A673 (cell line): ENCODE measurements at regions not wholly inside any gene's neighbourhood (a gene's known extent, or its start where the extent isn't known, plus 50 kb on each side); places are given as distances from the start of the nearest gene placed in this dataset.

Source experiments
- BruUV-seq: library from RNA; stranded (reverse); fragments of 400-500 nt; replicated peaks from 2 replicates; lab custom pipeline; 2021; lab: Mats Ljungman, UMichigan
- CTCF ChIA-PET: fragments of 300-600 bp; sonication (Branson Sonifier 250); formaldehyde crosslinking; loops from one replicate; lab custom pipeline; 2022; ENCODE audit warnings: antibody characterized with exemption; lab: Charles Lee
- POLR2A ChIA-PET: fragments of 300-600 bp; sonication (Branson Sonifier 250); formaldehyde crosslinking; loops from one replicate; lab custom pipeline; 2022; ENCODE audit warnings: antibody characterized with exemption; ENCODE audit not compliant: low non-redundant PET; lab: Charles Lee
- DNase-seq: peaks from one replicate; pipeline ENCODE4 v3.0.0-alpha.2; 2015; ENCODE audit warnings: low spot score
- H3K27ac ChIP-seq: fragments of 200-600 bp; sonication (generic); 2 replicates; pipeline ENCODE4 v1.5.1; 2016; ENCODE audit warnings: mixed run types, low read depth, mild to moderate bottlenecking, mixed read lengths, antibody characterized with exemption, low read length; ENCODE audit not compliant: poor library complexity, severe bottlenecking
- H3K27me3 ChIP-seq: fragments of 200-600 bp; sonication (generic); replicated peaks from 2 replicates; pipeline ENCODE4 v1.6.1; 2017; ENCODE audit warnings: mixed run types, low read depth, mild to moderate bottlenecking, mixed read lengths, antibody characterized with exemption, low read length; ENCODE audit not compliant: insufficient read depth, poor library complexity
- H3K36me3 ChIP-seq: fragments of 200-600 bp; sonication (generic); 2 replicates; pipeline ENCODE4 v1.6.1; 2016; ENCODE audit warnings: mixed run types, mild to moderate bottlenecking, mixed read lengths, antibody characterized with exemption, low read length; ENCODE audit not compliant: insufficient read depth, poor library complexity, severe bottlenecking
- H3K4me1 ChIP-seq: fragments of 200-600 bp; sonication (generic); 2 replicates; pipeline ENCODE4 v1.6.1; 2017; ENCODE audit warnings: mixed run types, mild to moderate bottlenecking, mixed read lengths, antibody characterized with exemption, low read length; ENCODE audit not compliant: insufficient read depth, poor library complexity, severe bottlenecking
- H3K4me3 ChIP-seq: fragments of 200-600 bp; sonication (generic); 2 replicates; pipeline ENCODE4 v1.5.1; 2016; ENCODE audit warnings: low read depth, mixed run types, mild to moderate bottlenecking, mixed read lengths, low read length; ENCODE audit not compliant: poor library complexity, severe bottlenecking
- H3K9me3 ChIP-seq: fragments of 200-600 bp; sonication (generic); 2 replicates; pipeline ENCODE4 v1.6.1; 2016; ENCODE audit warnings: mixed run types, low read depth, mild to moderate bottlenecking, mixed read lengths, antibody characterized with exemption, low read length; ENCODE audit not compliant: poor library complexity, severe bottlenecking
- EZH2 ChIP-seq: fragments of 200-600 bp; sonication (generic); IDR thresholded peaks from 2 replicates; pipeline ENCODE4 v1.6.1; 2017; ENCODE audit warnings: borderline replicate concordance, low read depth, mild to moderate bottlenecking, mixed read lengths, antibody characterized with exemption, low read length; ENCODE audit not compliant: poor library complexity, severe bottlenecking
- intact Hi-C: fragments of 100-400 bp; cut with micrococcal nuclease; formaldehyde crosslinking; loops from one replicate; pipeline ENCODE4 v1.10.0; 2022; ENCODE audit not compliant: unreplicated experiment
- TF ChIP-seq, protein P1 (sequence below): fragments of 300-800, 200-600 bp; sonication (generic); conservative IDR thresholded peaks from 2 replicates; pipeline ENCODE4 v1.5.1; 2017; ENCODE audit warnings: low read depth, mild to moderate bottlenecking, antibody characterized with exemption, low read length, moderate library complexity, mixed read lengths

DNA sequence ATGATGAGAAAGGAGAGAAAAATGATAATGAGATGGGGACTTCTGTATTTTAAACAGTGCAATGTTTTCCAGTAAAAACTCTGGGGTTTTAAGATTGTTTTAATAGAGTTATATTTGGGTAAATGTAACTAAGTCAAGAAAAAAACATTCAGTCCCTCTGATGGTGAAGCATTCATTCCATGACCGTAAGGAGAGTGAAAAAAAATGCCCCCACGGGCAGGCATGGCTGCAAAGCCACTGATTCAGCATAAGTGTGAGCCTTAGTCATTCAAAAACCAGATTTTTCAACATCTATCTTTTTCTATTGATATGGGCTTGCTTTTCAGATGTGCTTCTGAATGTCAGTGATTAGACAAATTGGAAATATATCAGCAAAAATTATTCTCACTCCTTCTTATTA, 957.8 kb downstream of the SLC4A3 start:
- POLR2A ChIA-PET = no interaction called here
- Histone ChIP-seq H3K27ac (no peak overlapping the region), H3K4me1 (no peaks in the 10 kb centered on the region), H3K36me3 (no peaks in the 10 kb centered on the region), H3K4me3 (no peak overlapping the region), H3K9me3 (no peaks in the 10 kb centered on the region), H3K27me3 (no peaks in the 10 kb centered on the region)
- intact Hi-C loops = no loop called here
- CTCF ChIA-PET = no interaction called here
- TF ChIP-seq, protein P1, sequence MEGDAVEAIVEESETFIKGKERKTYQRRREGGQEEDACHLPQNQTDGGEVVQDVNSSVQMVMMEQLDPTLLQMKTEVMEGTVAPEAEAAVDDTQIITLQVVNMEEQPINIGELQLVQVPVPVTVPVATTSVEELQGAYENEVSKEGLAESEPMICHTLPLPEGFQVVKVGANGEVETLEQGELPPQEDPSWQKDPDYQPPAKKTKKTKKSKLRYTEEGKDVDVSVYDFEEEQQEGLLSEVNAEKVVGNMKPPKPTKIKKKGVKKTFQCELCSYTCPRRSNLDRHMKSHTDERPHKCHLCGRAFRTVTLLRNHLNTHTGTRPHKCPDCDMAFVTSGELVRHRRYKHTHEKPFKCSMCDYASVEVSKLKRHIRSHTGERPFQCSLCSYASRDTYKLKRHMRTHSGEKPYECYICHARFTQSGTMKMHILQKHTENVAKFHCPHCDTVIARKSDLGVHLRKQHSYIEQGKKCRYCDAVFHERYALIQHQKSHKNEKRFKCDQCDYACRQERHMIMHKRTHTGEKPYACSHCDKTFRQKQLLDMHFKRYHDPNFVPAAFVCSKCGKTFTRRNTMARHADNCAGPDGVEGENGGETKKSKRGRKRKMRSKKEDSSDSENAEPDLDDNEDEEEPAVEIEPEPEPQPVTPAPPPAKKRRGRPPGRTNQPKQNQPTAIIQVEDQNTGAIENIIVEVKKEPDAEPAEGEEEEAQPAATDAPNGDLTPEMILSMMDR = no peak
- no peak for TF ChIP-seq EZH2
- BruUV-seq = no TSS peak
- no peak for DNase-seq

DNA sequence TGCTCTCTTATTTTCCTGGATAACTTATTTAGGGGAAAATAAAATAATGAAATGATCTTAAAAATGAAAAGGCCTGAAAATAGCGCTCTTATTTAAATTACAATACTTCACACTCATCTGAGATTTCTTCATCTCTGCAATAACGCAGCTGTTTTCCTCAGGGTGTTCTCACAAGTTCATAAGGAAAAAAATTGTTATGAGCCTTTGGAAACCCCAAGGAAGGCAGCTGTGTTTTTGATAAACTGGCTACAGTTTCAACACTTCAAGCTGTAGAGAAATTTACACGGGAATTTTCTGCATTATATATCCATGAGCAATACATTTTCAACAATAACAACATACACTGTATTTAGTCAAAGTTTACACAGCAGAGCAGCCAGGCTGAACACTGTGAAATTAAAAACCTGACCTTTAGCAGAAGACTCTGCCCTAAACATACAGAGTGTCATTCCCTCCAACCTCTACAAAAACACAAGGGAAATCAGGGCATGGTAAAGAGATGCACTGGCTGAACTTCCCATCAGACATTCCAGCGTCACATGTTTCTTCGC, 959.6 kb downstream of the SLC4A3 start:
- DNase-seq = no peak
- CTCF ChIA-PET = no interaction called here
- BruUV-seq = no TSS peak
- POLR2A ChIA-PET = no interaction called here
- intact Hi-C loops = no loop called here
- Histone ChIP-seq H3K4me1 (no peaks in the 10 kb centered on the region), H3K27ac (no peak overlapping the region), H3K4me3 (no peak overlapping the region), H3K9me3 (no peaks in the 10 kb centered on the region), H3K27me3 (no peaks in the 10 kb centered on the region), H3K36me3 (no peaks in the 10 kb centered on the region)
- TF ChIP-seq EZH2 = no peak
- TF ChIP-seq, protein P1 = no peak

DNA sequence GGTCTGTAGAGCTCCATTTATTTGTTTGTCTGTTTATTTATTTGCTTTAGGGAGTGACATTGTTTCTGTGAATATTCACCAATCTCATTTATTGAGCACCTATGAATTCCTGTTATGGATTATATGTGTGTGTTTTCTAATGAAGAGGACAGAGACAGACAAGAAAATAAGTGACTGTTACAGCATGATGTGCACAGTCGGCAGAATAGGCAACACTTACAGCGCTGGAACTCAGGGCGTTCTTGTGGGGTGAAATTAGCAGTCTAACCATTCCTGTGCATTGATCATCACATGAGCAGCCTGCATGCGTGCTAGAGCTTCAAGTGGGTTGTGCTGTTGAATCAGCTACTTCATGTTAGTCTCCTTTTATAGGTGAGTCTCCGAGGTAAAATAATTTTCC, 960.7 kb downstream of the SLC4A3 start:
- H3K27ac ChIP-seq = no peak overlapping the region
- ChIA-PET CTCF (no interaction called here), POLR2A (no interaction called here)
- BruUV-seq = no TSS peak
- intact Hi-C loops = no loop called here
- TF ChIP-seq, protein P1 = no peak
- TF ChIP-seq EZH2 = no peak
- H3K27me3 ChIP-seq = no peaks in the 10 kb centered on the region
- no peaks in the 10 kb centered on the region for H3K9me3 ChIP-seq
- no peak for DNase-seq
- no peaks in the 10 kb centered on the region for H3K4me1 ChIP-seq
- no peak overlapping the region for H3K4me3 ChIP-seq
- H3K36me3 ChIP-seq = no peaks in the 10 kb centered on the region
